ENCODE measurements at regions not wholly inside any gene's neighbourhood (a gene's known extent, or its start where the extent isn't known, plus 50 kb on each side); places are given as distances from the start of the nearest gene placed in this dataset.

- Histone ChIP-seq H3K36me3 (replicated peaks; ENCODE audit: insufficient read depth, low read depth) (no peaks in the 10 kb centered on the region), H3K27ac (no peak overlapping the region), H3K4me1 (ENCODE audit: insufficient read depth) (no peaks in the 10 kb centered on the region), H3K9me2 (replicated peaks; ENCODE audit: insufficient read depth) (no peaks in the 10 kb centered on the region), H2AFZ (no peak overlapping the region), H4K20me1 (ENCODE audit: insufficient read depth, poor library complexity, severe bottlenecking) (no peaks in the 10 kb centered on the region), H3K79me2 (no peaks in the 10 kb centered on the region), H3K4me2 (no peak overlapping the region), H3K4me3 (no peak overlapping the region), H3K9me3 (ENCODE audit: low read depth) (peaks cover 4% of the 10 kb centered on the region), H3K27me3 (no peaks in the 10 kb centered on the region)
- TF ChIP-seq EZH2phosphoT487 (IDR thresholded peaks at IDR 0.05; ENCODE audit: low read depth, severe bottlenecking, unreplicated experiment) (no peak), EZH2 (IDR thresholded peaks at IDR 0.05; ENCODE audit: borderline replicate concordance) (no peak)
- DNase-seq (ENCODE audit: low spot score) = no peak
- 94% methylated on average over 7 of the region's 7 CpGs for WGBS (ENCODE audit: low lambda C conversion rate, missing lambda C conversion rate)
Observed at GRCh38 chr18:33835419-33835818, 257.4 kb downstream of the ASXL3 start.

- no peak for DNase-seq (ENCODE audit: low spot score)
- 91% methylated on average over 1 of the region's 1 CpG for WGBS (ENCODE audit: low lambda C conversion rate, missing lambda C conversion rate)
- H3K79me2 ChIP-seq = no peaks in the 10 kb centered on the region
Observed at GRCh38 chr18:33833842-33834241, 255.8 kb downstream of the ASXL3 start.

GRCh38 chr18:33831424-33831823 is 253.4 kb downstream of the ASXL3 start:
- 53% methylated on average over 1 of the region's 1 CpG for WGBS (ENCODE audit: low lambda C conversion rate, missing lambda C conversion rate)
- no peaks in the 10 kb centered on the region for H3K4me1 ChIP-seq (ENCODE audit: insufficient read depth)
- no peaks in the 10 kb centered on the region for H3K9me2 ChIP-seq (replicated peaks; ENCODE audit: insufficient read depth)
- H3K36me3 ChIP-seq (replicated peaks; ENCODE audit: insufficient read depth, low read depth) = no peaks in the 10 kb centered on the region
- H4K20me1 ChIP-seq (ENCODE audit: insufficient read depth, poor library complexity, severe bottlenecking) = no peaks in the 10 kb centered on the region
- H3K4me3 ChIP-seq = no peak overlapping the region
- H3K9me3 ChIP-seq (ENCODE audit: low read depth) = peaks cover 4% of the 10 kb centered on the region
- no peaks in the 10 kb centered on the region for H3K27me3 ChIP-seq
- no peak for DNase-seq (ENCODE audit: low spot score)
- no peak for TF ChIP-seq EZH2 (IDR thresholded peaks at IDR 0.05; ENCODE audit: borderline replicate concordance)
- no peak for TF ChIP-seq EZH2phosphoT487 (IDR thresholded peaks at IDR 0.05; ENCODE audit: low read depth, severe bottlenecking, unreplicated experiment)
- no peak for TF ChIP-seq CTCF (IDR thresholded peaks at IDR 0.05; ENCODE audit: poor library complexity)
- no peaks in the 10 kb centered on the region for H3K79me2 ChIP-seq
- H2AFZ ChIP-seq = no peak overlapping the region
- no peak overlapping the region for H3K27ac ChIP-seq
- H3K4me2 ChIP-seq = no peak overlapping the region

More at GRCh38 chr18:33833842-33834241, 255.8 kb downstream of the ASXL3 start:
- Histone ChIP-seq H3K9me2 (replicated peaks; ENCODE audit: insufficient read depth) (no peaks in the 10 kb centered on the region), H3K36me3 (replicated peaks; ENCODE audit: insufficient read depth, low read depth) (no peaks in the 10 kb centered on the region), H3K9me3 (ENCODE audit: low read depth) (peaks cover 4% of the 10 kb centered on the region), H4K20me1 (ENCODE audit: insufficient read depth, poor library complexity, severe bottlenecking) (no peaks in the 10 kb centered on the region), H3K4me3 (no peak overlapping the region), H3K27me3 (no peaks in the 10 kb centered on the region), H3K4me2 (no peak overlapping the region), H3K27ac (no peak overlapping the region), H2AFZ (no peak overlapping the region), H3K4me1 (ENCODE audit: insufficient read depth) (no peaks in the 10 kb centered on the region)
- TF ChIP-seq EZH2 (IDR thresholded peaks at IDR 0.05; ENCODE audit: borderline replicate concordance) (no peak), CTCF (IDR thresholded peaks at IDR 0.05; ENCODE audit: poor library complexity) (no peak), EZH2phosphoT487 (IDR thresholded peaks at IDR 0.05; ENCODE audit: low read depth, severe bottlenecking, unreplicated experiment) (no peak)

GRCh38 chr18:33830213-33830612 is 252.2 kb downstream of the ASXL3 start:
- Histone ChIP-seq H2AFZ (no peak overlapping the region), H3K4me3 (no peak overlapping the region), H3K36me3 (replicated peaks; ENCODE audit: insufficient read depth, low read depth) (no peaks in the 10 kb centered on the region), H3K79me2 (no peaks in the 10 kb centered on the region), H4K20me1 (ENCODE audit: insufficient read depth, poor library complexity, severe bottlenecking) (no peaks in the 10 kb centered on the region), H3K4me1 (ENCODE audit: insufficient read depth) (no peaks in the 10 kb centered on the region), H3K9me3 (ENCODE audit: low read depth) (peaks cover 4% of the 10 kb centered on the region), H3K4me2 (no peak overlapping the region), H3K27me3 (no peaks in the 10 kb centered on the region), H3K27ac (no peak overlapping the region), H3K9me2 (replicated peaks; ENCODE audit: insufficient read depth) (no peaks in the 10 kb centered on the region)
- 87% methylated on average over 1 of the region's 1 CpG for WGBS (ENCODE audit: low lambda C conversion rate, missing lambda C conversion rate)
- no peak for DNase-seq (ENCODE audit: low spot score)
- TF ChIP-seq EZH2 (IDR thresholded peaks at IDR 0.05; ENCODE audit: borderline replicate concordance) = no peak
- no peak for TF ChIP-seq CTCF (IDR thresholded peaks at IDR 0.05; ENCODE audit: poor library complexity)
- no peak for TF ChIP-seq EZH2phosphoT487 (IDR thresholded peaks at IDR 0.05; ENCODE audit: low read depth, severe bottlenecking, unreplicated experiment)

Measured in hepatocyte (in vitro differentiated cells).